LHCN-M2 (cell line): ENCODE measurements at regions not wholly inside any gene's neighbourhood (a gene's known extent, or its start where the extent isn't known, plus 50 kb on each side); places are given as distances from the start of the nearest gene placed in this dataset.

Experiments used
- DNase-seq: peaks from one replicate; pipeline ENCODE4 v3.0.0-alpha.2; 2012; ENCODE audit warnings: low read depth

DNA sequence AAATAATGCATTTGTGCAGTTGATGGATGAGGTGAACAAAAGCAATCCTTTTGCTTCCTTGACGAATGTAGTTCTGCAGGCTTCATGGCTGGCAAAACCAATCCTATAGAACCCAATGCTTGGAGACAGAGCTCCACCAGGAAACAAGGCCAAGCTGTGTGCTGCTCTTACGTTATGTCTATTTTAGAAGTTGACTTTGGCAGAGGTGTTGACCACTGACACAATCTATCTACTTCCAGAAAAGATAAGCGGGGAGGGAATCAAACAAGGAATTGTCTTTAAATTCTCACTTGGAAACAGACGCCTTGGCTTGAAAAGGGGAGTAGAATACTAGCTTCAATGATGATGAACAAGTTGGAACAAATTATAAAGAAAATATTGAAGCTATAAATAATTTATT, 211.2 kb downstream of the SETD4 start:
- no peak for DNase-seq

DNA sequence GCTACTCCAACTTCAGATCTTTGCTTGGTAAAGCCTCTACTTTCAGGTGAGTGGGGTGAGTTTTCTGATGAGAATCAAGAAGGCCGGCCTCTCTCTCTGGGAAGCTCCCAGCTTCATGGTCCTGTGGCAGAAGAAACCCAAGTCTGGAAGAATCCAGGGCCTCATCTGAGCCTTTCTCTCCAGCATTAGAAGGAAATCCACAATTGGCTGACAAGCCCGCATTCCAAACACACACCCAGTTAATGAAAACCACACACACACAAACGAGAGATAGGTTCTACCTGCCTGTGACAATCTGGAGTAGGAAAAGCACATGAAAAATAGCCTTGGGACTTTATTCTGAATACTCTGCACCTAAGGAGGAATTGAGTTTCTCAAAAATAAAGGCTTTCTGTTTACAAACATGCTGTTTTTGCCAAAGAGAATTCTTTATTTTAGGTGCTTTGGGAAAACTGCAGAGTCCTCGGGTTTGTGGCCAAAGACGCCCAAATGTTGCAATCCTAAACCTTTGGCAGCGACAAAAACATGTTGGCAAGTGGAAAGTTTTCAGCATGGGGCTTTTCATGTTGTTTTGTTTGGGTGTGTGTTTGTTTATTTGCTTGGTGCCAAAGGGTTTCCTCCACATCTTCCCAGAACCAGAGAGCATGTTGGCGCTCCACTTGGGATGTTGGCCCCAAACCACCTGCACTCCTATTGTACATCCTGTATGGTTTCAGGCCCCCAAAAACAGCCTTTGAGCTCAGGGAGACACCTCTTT, 216.2 kb downstream of the SETD4 start:
- no peak for DNase-seq

DNA sequence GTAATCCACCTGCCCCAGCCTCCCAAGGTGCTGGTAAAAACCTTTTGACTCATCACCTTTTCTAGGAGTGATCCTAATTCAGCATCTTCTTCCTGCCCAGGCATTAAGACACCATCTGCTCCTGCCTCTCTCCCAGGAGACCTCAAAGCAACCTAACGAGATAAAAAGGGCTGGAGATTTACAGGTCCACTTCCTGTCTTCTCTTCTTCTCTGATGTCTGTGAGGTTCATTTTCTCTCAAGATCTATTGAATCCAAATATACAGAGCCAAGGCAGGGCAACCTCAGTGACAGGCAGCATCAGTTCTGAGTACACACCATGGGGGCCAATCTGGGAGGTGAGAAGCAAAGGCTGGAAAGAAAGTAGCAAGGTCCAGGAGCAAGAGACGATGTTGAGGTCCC, 219.4 kb downstream of the SETD4 start:
- DNase-seq = no peak

DNA sequence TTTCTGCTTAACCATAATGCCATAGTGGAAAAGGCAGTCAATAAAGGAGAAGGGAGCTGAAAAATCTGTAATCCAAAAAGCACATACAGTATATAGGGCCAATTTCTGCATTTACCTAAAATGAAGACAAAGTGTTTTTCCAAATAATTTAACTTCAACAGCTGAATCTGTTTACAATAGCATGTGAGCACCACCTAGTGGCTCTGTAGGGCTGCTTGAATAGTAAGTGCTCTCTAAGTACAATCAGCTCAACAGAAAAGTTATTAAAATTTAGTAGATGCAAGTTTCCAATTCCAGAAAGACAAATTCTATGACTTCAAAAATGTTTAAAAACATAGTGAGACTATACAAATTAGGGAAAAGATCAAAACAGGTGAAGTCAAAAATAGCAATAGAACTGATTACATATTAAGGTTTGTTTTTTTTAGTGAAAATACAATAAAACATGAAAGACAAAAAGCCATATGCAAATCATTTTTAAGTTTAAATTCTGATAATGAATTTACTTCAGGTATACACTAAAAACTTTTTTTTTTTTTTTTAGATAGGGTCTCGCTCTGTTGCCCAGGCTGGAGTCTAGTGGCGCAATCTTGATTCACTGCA, 220.0 kb downstream of the SETD4 start:
- DNase-seq = peak; percentile 74

DNA sequence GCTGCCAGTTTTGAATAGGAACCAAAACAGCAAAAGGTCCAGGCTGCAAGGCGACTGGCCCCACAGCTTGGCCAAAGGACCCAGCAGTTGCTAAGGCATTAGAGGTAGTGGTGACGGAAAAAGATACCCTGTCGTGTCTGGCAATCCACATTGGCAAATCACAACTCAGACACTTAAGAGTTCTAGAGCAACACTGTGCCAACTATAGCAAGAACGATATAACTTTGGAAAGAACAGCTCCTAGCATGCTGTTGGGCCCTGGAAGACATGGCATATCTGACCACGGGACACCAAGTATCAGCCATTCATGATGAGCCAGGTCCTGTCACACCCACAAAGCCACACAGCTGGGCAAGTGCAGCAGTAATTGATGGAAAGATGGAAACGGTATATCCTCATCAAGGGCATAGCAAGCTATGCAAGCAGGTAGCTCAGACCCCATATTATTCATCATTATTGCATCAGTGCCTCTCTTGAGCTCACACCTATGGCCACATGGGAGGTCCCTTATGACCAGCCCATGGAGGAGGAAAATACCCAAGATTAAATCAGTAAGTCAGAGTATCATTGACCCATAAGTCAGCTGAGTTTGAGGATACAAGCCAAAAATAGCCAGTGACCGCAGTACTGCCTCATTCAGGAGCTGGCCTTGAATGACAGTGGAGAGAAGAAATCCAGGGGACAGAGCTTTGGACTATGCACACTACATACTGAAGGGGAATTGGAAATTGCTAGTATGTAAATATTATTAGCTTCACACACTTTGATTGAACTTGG, 221.2 kb downstream of the SETD4 start:
- no peak for DNase-seq

DNA sequence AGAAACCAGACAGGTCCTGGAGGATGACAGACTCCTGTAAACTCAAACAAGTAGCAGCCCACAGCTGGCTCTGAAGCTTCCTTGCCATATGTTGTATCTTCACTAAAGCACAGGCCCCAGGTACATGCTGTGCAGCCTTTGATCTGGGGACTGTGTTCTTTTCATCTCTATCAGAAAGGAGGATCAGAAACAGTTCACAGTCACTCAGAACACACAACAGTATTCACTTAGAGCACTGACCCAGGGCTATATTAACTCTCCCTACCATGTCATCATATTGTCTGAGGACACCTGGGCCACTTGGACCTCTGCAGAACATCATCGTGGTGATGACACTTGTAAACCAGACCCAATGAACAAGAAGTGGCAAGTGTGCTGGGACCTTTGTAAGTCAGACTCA, 222.0 kb downstream of the SETD4 start:
- no peak for DNase-seq

DNA sequence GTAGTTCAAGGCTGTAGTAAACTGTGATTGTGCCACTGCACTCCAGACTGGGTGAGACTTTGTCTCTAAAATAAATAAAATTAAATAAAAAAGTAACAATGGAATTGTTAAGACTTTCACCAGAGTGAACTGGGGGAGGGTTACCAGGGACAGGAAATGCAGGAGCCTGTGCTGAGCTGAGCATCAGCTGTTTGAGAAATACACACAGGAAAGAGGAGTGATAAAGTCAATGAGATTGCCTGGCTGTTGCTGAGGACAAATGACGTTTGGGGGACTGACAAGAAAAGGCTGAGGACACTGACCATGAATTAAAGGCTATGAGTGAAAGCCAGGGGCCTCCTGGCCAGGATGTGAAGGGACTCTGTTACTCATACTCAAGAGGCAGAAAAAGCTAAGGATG, 226.3 kb downstream of the SETD4 start:
- DNase-seq = no peak

DNA sequence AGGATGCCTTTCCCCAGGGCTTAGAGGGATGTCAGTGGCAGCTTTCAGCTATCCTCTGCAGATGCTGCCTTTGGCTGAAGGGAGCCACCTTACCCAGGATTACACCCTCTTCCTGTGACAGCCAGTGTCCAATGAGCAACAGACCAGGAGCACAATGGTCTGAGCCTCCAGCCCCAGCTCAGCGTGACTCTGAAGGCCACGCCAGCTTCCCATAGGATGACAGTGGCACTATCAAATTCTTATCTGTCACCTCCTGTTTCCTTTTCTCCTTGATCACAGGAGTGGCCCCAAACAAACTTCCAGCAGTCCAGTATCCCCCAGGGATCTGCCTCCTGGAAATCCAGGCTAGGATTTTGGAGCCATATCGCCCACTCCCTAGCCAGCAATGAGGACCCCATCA, 226.9 kb downstream of the SETD4 start:
- no peak for DNase-seq

DNA sequence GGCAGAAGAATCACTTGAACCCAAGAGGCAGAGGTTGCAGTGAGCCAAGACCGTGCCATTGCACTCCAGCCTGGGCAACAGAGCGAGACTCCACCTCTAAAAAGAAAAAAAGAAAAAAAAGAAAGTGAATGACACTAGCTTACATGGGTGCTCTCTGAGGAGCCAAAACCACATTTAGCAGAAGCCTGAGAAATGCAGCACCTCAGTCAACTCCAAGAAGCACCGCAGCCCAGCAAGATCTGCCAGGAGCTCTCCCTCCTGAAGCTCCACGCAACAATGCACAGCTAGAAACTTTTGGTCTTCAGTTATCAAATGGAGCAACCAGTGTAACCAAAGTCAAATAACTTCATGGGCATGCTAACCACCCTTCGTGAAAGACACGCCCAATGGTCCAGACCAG, 229.1 kb downstream of the SETD4 start:
- DNase-seq = no peak

DNA sequence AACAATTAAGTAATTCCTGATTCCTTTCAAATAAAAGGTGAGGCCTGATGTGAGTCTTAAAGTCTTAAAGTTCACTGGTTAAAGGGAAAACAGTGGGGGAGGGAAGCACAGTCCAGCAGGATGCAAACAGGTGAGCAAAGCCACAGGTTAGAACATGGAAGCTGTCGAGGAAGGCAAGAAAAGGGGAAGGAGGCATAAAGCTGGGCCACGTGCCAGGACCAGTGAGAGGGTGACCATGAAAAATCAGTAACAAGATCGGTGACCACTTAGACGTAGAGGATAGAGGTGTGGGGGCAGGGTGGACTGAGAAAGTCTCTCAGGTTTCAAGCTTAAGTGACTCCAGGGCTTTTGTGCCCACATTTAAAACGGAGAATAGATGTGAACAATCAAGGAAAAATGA, 231.3 kb downstream of the SETD4 start:
- no peak for DNase-seq

DNA sequence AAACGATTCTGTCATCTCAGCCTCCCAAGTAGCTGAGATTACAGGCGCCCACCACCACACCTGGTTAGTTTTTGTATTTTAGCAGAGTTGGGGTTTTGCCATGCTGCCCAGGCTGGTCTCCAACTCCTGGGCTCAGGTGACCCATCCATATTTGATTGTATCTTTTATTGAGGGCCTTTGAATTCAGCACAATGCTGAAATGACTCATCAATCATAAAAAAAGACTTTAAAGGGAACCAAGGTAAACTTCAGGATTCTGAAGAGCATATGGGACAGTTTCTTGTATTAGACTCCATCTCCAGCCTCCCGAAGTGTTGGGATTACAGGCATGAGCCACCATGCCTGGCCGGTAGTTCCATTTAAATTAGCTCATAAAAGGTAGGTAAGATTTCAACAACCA, 232.2 kb downstream of the SETD4 start:
- DNase-seq = no peak

DNA sequence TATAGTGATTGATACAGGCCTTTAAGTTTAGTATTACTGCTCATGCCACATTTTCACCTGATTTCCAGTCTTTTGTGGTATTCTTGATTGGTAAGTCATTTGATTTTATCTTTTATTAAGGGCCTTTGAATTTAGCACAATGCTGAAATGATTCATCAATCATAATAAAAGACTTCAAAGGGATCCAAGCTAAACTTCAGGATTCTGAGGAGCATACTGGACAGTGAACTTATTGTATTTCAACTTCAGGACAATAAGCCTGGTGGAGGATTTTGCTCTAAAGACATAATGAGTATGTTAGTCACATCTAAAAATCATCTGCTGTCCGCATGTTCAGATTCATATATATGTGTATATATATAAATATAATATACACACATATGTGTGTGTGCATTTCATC, 233.3 kb downstream of the SETD4 start:
- DNase-seq = no peak

DNA sequence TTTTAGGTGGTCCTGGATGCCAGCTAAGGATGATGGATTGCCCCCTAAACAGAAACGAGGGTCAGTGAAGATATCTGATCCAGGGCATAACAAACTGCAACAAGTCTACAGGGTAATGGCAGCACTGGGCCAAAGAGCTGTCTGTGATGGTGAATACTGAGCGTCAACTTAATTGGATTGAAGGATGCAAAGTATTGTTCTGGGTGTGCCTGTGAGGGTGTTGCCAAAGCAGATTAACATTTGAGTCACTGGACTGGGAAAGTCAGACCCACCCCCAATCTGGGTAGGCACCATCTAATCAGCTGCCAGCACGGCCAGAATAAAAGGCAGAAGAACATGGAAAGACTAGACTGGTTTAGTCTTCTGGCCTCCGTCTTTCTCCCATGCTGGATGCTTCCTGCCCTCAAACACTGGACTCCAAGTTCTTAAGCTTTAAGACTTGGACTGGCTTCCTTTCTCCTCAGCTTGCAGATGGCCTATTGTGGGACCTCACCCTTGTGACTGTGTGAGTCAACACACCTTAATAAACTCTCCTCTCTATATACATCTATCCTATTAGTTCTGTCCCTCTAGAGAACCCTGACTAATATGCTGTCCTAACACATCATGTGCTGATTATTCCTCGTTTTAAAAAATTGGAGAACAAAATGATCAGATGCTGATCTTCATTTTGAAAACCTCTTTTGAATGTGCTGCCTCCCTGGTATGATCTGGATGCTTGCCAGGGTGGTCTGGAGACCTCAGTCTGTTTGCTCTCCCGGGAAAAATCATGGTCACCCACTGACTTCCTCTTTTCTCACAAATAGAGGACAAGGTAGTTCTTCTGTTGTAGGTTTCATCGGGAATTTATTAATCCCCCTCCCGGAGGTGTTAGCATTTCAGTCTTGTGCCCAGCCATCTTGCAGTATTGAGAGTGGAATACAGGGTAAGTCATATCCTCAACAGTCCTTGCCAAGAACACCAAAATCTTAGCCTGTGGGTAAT, 234.7 kb downstream of the SETD4 start:
- DNase-seq = no peak

DNA sequence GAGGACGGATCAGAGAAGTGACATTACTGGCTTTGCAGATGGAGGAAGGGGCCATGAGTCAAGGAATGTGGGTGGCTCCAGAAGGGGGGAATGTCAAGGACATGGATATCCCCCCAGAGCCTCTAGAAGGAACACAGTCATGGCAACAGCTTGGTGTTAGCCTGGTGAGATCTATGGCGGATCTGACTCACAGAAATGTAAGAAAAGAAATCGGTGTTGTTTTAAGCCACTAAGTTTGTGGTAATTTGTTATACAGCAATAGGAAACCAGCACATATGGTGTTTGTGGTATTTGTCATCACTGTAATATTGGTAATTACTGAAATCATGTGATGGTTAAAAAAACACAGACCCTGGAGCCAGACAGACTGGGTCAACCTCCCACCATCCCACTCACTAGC, 236.2 kb downstream of the SETD4 start:
- DNase-seq = peak; percentile 68

DNA sequence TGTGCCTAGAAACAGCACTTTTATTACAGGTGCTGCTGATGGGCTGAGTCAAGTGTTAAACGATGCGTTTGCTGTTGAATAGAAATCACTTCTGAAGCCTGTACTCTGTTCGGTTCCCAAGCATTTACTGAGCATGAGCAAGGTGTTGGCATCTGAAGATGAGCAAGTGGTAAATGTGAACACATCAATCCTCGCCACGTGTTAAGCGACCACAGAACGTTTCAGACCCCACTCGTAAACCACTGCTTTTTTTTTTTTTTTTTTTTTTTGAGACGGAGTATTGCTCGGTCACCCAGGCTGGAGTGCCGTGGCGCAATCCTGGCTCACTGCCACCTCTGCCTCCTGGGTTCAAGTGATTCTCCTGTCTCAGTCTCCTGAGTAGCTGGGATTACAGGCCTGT, 241.2 kb downstream of the SETD4 start:
- DNase-seq = no peak

DNA sequence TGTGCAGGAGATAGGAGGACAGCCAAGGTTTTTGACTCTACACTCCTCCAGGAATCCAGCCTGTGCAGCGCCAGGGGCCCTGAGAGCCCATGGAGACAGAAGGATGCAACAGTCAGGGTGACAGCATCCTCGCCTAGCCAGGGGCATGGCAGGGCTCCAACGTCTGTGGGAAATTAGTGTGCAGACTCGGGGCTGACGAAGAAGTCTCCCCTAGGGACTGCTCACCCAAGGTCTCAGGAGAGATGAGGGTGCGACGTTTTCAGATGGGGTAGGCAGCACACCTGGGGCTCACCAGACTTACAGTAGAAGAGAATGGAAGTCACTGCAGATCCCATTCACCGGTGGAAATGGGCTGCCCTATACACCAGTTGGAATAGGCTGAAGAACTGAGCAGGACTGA, 241.7 kb downstream of the SETD4 start:
- no peak for DNase-seq

DNA sequence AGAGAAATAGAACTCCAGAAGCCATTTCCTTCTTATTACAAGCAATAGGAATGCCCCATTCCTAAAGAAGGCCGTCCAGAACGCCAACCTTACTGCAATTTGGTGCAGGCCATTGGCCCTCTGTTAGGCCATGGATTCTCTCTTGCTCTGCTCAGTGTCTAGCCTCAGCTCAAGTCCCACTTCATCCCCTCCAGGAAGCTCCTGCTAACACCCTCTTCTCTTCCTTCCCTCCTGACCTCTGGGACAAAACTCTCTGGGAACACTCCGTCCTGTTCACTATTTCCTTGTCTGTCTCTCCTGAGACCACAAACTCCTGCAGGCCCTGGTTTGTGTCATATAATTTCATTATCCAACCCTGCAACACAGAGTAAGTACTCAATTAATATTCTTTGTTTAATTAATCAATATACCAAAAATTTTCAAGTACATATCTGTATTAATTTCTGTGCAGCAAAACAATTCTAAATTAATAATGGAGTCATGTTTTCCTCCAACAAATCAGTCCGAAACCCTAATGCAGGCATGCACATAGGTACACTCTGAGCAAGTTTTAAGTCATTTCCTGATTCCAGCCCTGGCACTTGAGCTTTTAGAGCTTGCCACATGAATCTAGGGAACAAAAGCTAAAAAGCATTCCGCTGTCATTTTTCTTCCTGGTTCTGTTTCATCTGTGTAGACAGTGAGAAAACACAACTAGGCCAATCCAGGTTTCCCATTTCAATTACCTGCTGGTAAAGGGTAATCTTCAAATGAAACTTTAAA, 245.3 kb downstream of the SETD4 start:
- DNase-seq = no peak

DNA sequence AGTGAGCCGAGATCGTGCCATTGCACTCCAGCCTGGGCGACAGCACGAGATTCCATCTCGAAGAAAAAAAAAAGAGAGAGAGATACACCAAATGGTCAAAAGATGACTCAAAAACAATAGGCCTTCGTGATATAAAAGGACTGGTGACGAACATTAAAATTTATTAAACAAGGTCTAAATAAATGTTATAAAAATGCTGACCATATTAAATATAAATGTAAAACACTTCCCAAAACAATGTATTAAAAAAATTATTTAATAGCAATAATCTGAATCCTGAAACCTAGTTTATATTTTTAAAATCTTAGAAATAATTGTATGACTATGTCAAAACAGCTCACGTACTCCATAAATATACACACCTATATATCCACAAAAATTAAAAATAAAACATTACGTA, 247.6 kb downstream of the SETD4 start:
- no peak for DNase-seq

DNA sequence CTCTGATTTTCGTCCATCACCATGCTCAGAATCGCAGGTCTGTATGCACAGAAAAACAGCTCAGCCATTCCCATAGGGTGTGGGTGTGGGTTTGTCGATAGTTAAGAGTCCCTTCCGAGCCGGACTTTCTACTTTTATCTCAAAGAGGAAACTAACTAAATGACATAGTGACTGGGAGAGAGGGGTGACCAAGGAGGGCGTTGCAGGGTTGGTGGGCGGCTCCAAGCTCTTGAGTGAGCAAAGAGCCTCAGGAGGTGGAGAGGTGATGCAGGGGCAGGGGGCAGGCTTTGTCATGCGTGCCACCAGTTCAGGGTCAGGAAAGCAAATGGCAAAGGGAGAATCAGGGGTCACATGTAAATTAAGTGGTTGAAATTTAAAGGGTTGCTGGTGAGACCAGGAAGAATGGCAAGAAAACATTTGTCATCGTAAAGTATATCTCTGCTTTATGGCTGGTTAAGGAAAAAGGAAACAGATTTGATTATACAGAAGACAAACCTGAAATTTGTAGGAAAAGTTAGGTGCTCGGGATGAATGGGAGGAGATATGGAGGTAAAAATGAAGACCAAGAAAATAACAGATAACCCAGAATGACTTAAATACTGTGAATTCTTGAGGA, 249.0 kb downstream of the SETD4 start:
- DNase-seq = no peak

DNA sequence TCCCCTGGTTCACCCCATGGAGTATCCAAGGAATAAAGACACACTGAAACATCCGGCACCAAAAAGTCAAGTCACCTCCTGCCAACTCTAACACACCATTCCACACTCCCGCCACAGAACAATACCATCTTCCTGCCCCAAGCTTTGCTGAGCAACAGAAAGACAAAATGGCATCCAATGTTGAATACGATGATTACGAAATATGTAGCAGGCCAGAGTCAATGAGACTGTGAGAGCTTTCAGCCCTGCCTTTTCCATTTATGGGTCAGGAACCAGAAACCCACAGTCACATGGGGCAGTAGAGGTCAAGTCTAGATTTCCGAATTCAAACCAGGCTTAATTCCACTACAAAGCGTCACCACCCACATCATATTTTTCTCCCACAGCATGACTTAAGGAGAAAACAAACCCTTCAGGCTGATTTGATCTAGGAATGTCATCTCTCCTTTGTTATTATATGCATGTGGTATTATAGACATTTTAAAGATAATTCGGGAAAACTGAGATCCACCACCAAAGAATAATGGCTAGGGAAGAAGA, 249.8 kb downstream of the SETD4 start:
- DNase-seq = no peak
